ENCODE measurements at regions not wholly inside any gene's neighbourhood (a gene's known extent, or its start where the extent isn't known, plus 50 kb on each side); places are given as distances from the start of the nearest gene placed in this dataset.

DNA sequence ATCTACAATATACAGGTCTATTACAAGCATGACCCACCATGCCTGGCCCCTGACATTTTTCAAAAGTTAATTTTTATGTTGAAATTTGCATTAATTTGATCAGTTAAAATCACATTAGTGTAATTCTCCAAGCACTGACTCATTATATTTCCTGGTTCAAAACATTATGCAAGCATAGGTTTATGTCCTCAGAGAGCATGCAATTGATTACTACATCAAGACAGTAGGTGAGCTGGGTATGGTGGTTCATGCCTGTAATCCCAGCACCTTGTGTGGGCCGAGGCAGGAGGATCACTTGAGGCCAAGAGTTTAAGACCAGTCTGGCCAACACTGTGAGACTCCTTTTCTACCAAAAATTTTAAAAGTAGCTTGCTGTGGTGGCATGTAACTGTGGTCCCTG is 248.8 kb upstream of the KLHL1 start:
- no peak overlapping the region for H3K4me3 Mint-ChIP-seq (ENCODE audit: unreplicated experiment)
- H3K27me3 Mint-ChIP-seq (ENCODE audit: low read depth, unreplicated experiment) = no peaks in the 10 kb centered on the region
- FAIRE-seq = no peak
- Histone ChIP-seq H3K27ac (ENCODE audit: low read depth, low read length) (no peak overlapping the region), H3K4me3 (ENCODE audit: insufficient read depth, low read depth, low read length) (no peak overlapping the region), H3K9me3 (ENCODE audit: insufficient read depth, low read depth, low read length) (no peaks in the 10 kb centered on the region), H3K27me3 (ENCODE audit: insufficient read depth, low read length) (no peaks in the 10 kb centered on the region), H4K20me1 (ENCODE audit: insufficient read depth, low read length) (no peaks in the 10 kb centered on the region), H2AFZ (ENCODE audit: low read depth, low read length) (no peak overlapping the region), H3K9ac (ENCODE audit: low read length) (no peak overlapping the region), H3K36me3 (ENCODE audit: insufficient read depth, low read length) (no peaks in the 10 kb centered on the region), H3K79me2 (ENCODE audit: insufficient read depth, low read length) (no peaks in the 10 kb centered on the region), H3K4me1 (ENCODE audit: insufficient read depth, low read length) (no peaks in the 10 kb centered on the region), H3K4me2 (ENCODE audit: low read length) (no peak overlapping the region)
- H3K9me3 Mint-ChIP-seq (ENCODE audit: unreplicated experiment) = no peaks in the 10 kb centered on the region
- no peaks in the 10 kb centered on the region for H3K4me1 Mint-ChIP-seq (ENCODE audit: low read depth, unreplicated experiment)
- no peak for TF ChIP-seq EZH2 (IDR thresholded peaks at IDR 0.05; ENCODE audit: insufficient read depth, low read length)
- TF ChIP-seq, protein P1, sequence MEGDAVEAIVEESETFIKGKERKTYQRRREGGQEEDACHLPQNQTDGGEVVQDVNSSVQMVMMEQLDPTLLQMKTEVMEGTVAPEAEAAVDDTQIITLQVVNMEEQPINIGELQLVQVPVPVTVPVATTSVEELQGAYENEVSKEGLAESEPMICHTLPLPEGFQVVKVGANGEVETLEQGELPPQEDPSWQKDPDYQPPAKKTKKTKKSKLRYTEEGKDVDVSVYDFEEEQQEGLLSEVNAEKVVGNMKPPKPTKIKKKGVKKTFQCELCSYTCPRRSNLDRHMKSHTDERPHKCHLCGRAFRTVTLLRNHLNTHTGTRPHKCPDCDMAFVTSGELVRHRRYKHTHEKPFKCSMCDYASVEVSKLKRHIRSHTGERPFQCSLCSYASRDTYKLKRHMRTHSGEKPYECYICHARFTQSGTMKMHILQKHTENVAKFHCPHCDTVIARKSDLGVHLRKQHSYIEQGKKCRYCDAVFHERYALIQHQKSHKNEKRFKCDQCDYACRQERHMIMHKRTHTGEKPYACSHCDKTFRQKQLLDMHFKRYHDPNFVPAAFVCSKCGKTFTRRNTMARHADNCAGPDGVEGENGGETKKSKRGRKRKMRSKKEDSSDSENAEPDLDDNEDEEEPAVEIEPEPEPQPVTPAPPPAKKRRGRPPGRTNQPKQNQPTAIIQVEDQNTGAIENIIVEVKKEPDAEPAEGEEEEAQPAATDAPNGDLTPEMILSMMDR (IDR thresholded peaks at IDR 0.05; ENCODE audit: insufficient read depth, low read depth, low read length) = no peak
- H3K36me3 Mint-ChIP-seq (ENCODE audit: low read depth, unreplicated experiment) = no peaks in the 10 kb centered on the region
- no peak for DNase-seq (ENCODE audit: low read depth)
- H3K27ac Mint-ChIP-seq (ENCODE audit: unreplicated experiment) = no peak overlapping the region

DNA sequence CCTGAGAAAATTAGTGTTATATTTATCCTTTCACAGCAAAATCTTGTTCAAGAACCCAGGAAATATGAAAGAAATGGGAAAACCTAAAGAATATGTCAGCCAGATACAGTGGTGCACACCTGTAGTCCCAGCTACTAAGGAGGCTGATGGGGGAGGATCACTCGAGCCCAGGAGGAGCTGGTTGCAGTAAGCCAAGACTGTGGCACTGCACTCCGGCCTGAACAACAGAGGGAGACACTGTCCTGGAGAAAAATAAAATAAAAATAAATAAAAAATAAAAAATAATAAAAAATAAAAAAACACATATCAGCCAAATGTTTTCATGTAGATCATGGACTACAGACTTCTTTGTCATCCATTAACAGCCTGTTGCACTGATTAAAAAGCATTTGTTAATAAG is 244.8 kb upstream of the KLHL1 start:
- Histone ChIP-seq H3K4me1 (ENCODE audit: insufficient read depth, low read length) (no peaks in the 10 kb centered on the region), H3K79me2 (ENCODE audit: insufficient read depth, low read length) (no peaks in the 10 kb centered on the region), H3K36me3 (ENCODE audit: insufficient read depth, low read length) (no peaks in the 10 kb centered on the region), H3K9ac (ENCODE audit: low read length) (no peak overlapping the region), H3K27me3 (ENCODE audit: insufficient read depth, low read length) (no peaks in the 10 kb centered on the region), H3K27ac (ENCODE audit: low read depth, low read length) (no peak overlapping the region), H3K4me3 (ENCODE audit: insufficient read depth, low read depth, low read length) (no peak overlapping the region), H4K20me1 (ENCODE audit: insufficient read depth, low read length) (no peaks in the 10 kb centered on the region), H2AFZ (ENCODE audit: low read depth, low read length) (no peak overlapping the region), H3K4me2 (ENCODE audit: low read length) (no peak overlapping the region), H3K9me3 (ENCODE audit: insufficient read depth, low read depth, low read length) (no peaks in the 10 kb centered on the region)
- DNase-seq (ENCODE audit: low read depth) (no peak), FAIRE-seq (no peak)
- Mint-ChIP-seq H3K27ac (ENCODE audit: unreplicated experiment) (no peak overlapping the region), H3K36me3 (ENCODE audit: low read depth, unreplicated experiment) (no peaks in the 10 kb centered on the region), H3K4me1 (ENCODE audit: low read depth, unreplicated experiment) (no peaks in the 10 kb centered on the region), H3K9me3 (ENCODE audit: unreplicated experiment) (no peaks in the 10 kb centered on the region), H3K4me3 (ENCODE audit: unreplicated experiment) (no peak overlapping the region), H3K27me3 (ENCODE audit: low read depth, unreplicated experiment) (no peaks in the 10 kb centered on the region)
- TF ChIP-seq, protein P1 (IDR thresholded peaks at IDR 0.05; ENCODE audit: insufficient read depth, low read depth, low read length) = no peak
- no peak for TF ChIP-seq EZH2 (IDR thresholded peaks at IDR 0.05; ENCODE audit: insufficient read depth, low read length)

- Histone ChIP-seq H4K20me1 (ENCODE audit: insufficient read depth, low read length) (no peaks in the 10 kb centered on the region), H3K4me2 (ENCODE audit: low read length) (no peak overlapping the region), H3K27ac (ENCODE audit: low read depth, low read length) (no peak overlapping the region), H3K9me3 (ENCODE audit: insufficient read depth, low read depth, low read length) (no peaks in the 10 kb centered on the region), H3K4me1 (ENCODE audit: insufficient read depth, low read length) (no peaks in the 10 kb centered on the region), H3K4me3 (ENCODE audit: insufficient read depth, low read depth, low read length) (no peak overlapping the region), H3K27me3 (ENCODE audit: insufficient read depth, low read length) (no peaks in the 10 kb centered on the region), H2AFZ (ENCODE audit: low read depth, low read length) (no peak overlapping the region), H3K9ac (ENCODE audit: low read length) (no peak overlapping the region), H3K79me2 (ENCODE audit: insufficient read depth, low read length) (no peaks in the 10 kb centered on the region), H3K36me3 (ENCODE audit: insufficient read depth, low read length) (no peaks in the 10 kb centered on the region)
- FAIRE-seq = no peak
- no peak for DNase-seq (ENCODE audit: low read depth)
- Mint-ChIP-seq H3K4me3 (ENCODE audit: unreplicated experiment) (no peak overlapping the region), H3K27ac (ENCODE audit: unreplicated experiment) (no peak overlapping the region), H3K36me3 (ENCODE audit: low read depth, unreplicated experiment) (no peaks in the 10 kb centered on the region), H3K9me3 (ENCODE audit: unreplicated experiment) (no peaks in the 10 kb centered on the region), H3K4me1 (ENCODE audit: low read depth, unreplicated experiment) (no peaks in the 10 kb centered on the region), H3K27me3 (ENCODE audit: low read depth, unreplicated experiment) (no peaks in the 10 kb centered on the region)
- TF ChIP-seq EZH2 (IDR thresholded peaks at IDR 0.05; ENCODE audit: insufficient read depth, low read length) = no peak
- TF ChIP-seq, protein P1 (IDR thresholded peaks at IDR 0.05; ENCODE audit: insufficient read depth, low read depth, low read length) = no peak
Measured at GRCh38 chr13:70347947-70348620, 239.8 kb upstream of the KLHL1 start.

Data from astrocyte (in vitro differentiated cells and primary cell).